Urinary bladder (tissue), 3 donors: ENCODE measurements at regions not wholly inside any gene's neighbourhood (a gene's known extent, or its start where the extent isn't known, plus 50 kb on each side); places are given as distances from the start of the nearest gene placed in this dataset.

ENCODE experiments used
- DNase-seq: peaks from one replicate; pipeline ENCODE4 v3.0.0-alpha.2; 2015; ENCODE audit errors: extremely low spot score
- H3K27ac ChIP-seq: one replicate; pipeline ENCODE4 v1.5.1; 2013; ENCODE audit warnings: low read depth, mild to moderate bottlenecking, moderate library complexity
- H3K36me3 ChIP-seq: one replicate; pipeline ENCODE4 v1.6.1; 2013; ENCODE audit warnings: mild to moderate bottlenecking, moderate library complexity; ENCODE audit not compliant: insufficient read depth
- H3K4me1 ChIP-seq: one replicate; pipeline ENCODE4 v1.6.1; 2013; ENCODE audit warnings: mild to moderate bottlenecking, moderate library complexity; ENCODE audit not compliant: insufficient read depth
- H3K4me3 ChIP-seq: one replicate; pipeline ENCODE4 v1.5.1; 2013; ENCODE audit warnings: low read depth, low read length
- WGBS: extraction: QIAGEN DNeasy Blood & Tissue Kit; methylation state at CpG from one replicate; pipeline ENCODE4 v1.1.7; 2013; 5-methylcytosine and 5-hydroxymethylcytosine counted together
- donor health status: healthy with polysubstance abuse.
- donor health status: healthy.

- Histone ChIP-seq H3K27ac (no peak overlapping the region), H3K4me1 (no peaks in the 10 kb centered on the region), H3K4me3 (no peak overlapping the region), H3K36me3 (no peaks in the 10 kb centered on the region)
- 27% methylated on average over 5 of the region's 5 CpGs for WGBS
- DNase-seq, result no peak
Observed at GRCh38 chr1:181391301-181391900, 91.9 kb upstream of the CACNA1E start.

GRCh38 chr1:181392133-181392532 is 91.2 kb upstream of the CACNA1E start:
- Histone ChIP-seq H3K27ac (no peak overlapping the region), H3K36me3 (no peaks in the 10 kb centered on the region), H3K4me1 (no peaks in the 10 kb centered on the region), H3K4me3 (no peak overlapping the region)
- DNase-seq, result no peak
- 91% methylated on average over 1 of the region's 1 CpG for WGBS

GRCh38 chr1:181392613-181393220 is 90.6 kb upstream of the CACNA1E start:
- Histone ChIP-seq H3K4me3 (no peak overlapping the region), H3K36me3 (no peaks in the 10 kb centered on the region), H3K27ac (no peak overlapping the region), H3K4me1 (no peaks in the 10 kb centered on the region)
- WGBS, result 66% methylated on average over 1 of the region's 1 CpG
- no peak for DNase-seq

- WGBS, result 90% methylated on average over 2 of the region's 2 CpGs
- Histone ChIP-seq H3K4me1 (no peaks in the 10 kb centered on the region), H3K36me3 (no peaks in the 10 kb centered on the region), H3K27ac (no peak overlapping the region), H3K4me3 (no peak overlapping the region)
- DNase-seq, result no peak
Observed at GRCh38 chr1:181394766-181395165, 88.6 kb upstream of the CACNA1E start.

GRCh38 chr1:181396171-181396670 is 87.1 kb upstream of the CACNA1E start:
- H3K27ac ChIP-seq, result no peak overlapping the region
- 81% methylated on average over 5 of the region's 5 CpGs for WGBS
- H3K36me3 ChIP-seq, result no peaks in the 10 kb centered on the region
- no peak for DNase-seq
- H3K4me1 ChIP-seq, result no peaks in the 10 kb centered on the region
- H3K4me3 ChIP-seq, result no peak overlapping the region

- DNase-seq, result no peak
- WGBS, result 97% methylated on average over 1 of the region's 1 CpG
- Histone ChIP-seq H3K36me3 (no peaks in the 10 kb centered on the region), H3K27ac (no peak overlapping the region), H3K4me3 (no peak overlapping the region), H3K4me1 (no peaks in the 10 kb centered on the region)
Observed at GRCh38 chr1:181396811-181397210, 86.5 kb upstream of the CACNA1E start.

- 39% methylated on average over 3 of the region's 3 CpGs for WGBS
- DNase-seq, result no peak
- Histone ChIP-seq H3K4me1 (no peaks in the 10 kb centered on the region), H3K27ac (no peak overlapping the region), H3K36me3 (no peaks in the 10 kb centered on the region), H3K4me3 (no peak overlapping the region)
Observed at GRCh38 chr1:181397845-181398244, 85.5 kb upstream of the CACNA1E start.

GRCh38 chr1:181398544-181398943 is 84.8 kb upstream of the CACNA1E start:
- no peaks in the 10 kb centered on the region for H3K36me3 ChIP-seq
- WGBS, result 81% methylated on average over 4 of the region's 4 CpGs

GRCh38 chr1:181405584-181405983 is 77.7 kb upstream of the CACNA1E start:
- Histone ChIP-seq H3K4me3 (no peak overlapping the region), H3K27ac (no peak overlapping the region), H3K36me3 (no peaks in the 10 kb centered on the region), H3K4me1 (no peaks in the 10 kb centered on the region)
- no peak for DNase-seq
- 58% methylated on average over 2 of the region's 2 CpGs for WGBS

More at GRCh38 chr1:181398544-181398943, 84.8 kb upstream of the CACNA1E start:
- DNase-seq, result no peak
- Histone ChIP-seq H3K4me3 (no peak overlapping the region), H3K27ac (no peak overlapping the region), H3K4me1 (no peaks in the 10 kb centered on the region)

GRCh38 chr1:181406989-181407388 is 76.3 kb upstream of the CACNA1E start:
- no peaks in the 10 kb centered on the region for H3K36me3 ChIP-seq
- 80% methylated on average over 2 of the region's 2 CpGs for WGBS
- no peak overlapping the region for H3K4me3 ChIP-seq
- DNase-seq, result no peak
- H3K27ac ChIP-seq, result no peak overlapping the region
- H3K4me1 ChIP-seq, result no peaks in the 10 kb centered on the region

GRCh38 chr1:181409981-181410380 is 73.3 kb upstream of the CACNA1E start:
- Histone ChIP-seq H3K4me3 (no peak overlapping the region), H3K4me1 (no peaks in the 10 kb centered on the region), H3K27ac (no peak overlapping the region), H3K36me3 (no peaks in the 10 kb centered on the region)
- WGBS, result 68% methylated on average over 7 of the region's 7 CpGs
- no peak for DNase-seq

GRCh38 chr1:181412746-181413145 is 70.6 kb upstream of the CACNA1E start:
- Histone ChIP-seq H3K4me1 (no peaks in the 10 kb centered on the region), H3K4me3 (no peak overlapping the region), H3K27ac (no peak overlapping the region), H3K36me3 (no peaks in the 10 kb centered on the region)
- no peak for DNase-seq
- WGBS, result 94% methylated on average over 9 of the region's 9 CpGs

- H3K27ac ChIP-seq, result no peak overlapping the region
- no peaks in the 10 kb centered on the region for H3K4me1 ChIP-seq
- 93% methylated on average over 56 of the region's 56 CpGs for WGBS
- no peaks in the 10 kb centered on the region for H3K36me3 ChIP-seq
- H3K4me3 ChIP-seq, result no peak overlapping the region
- no peak for DNase-seq
Observed at GRCh38 chr1:181413195-181413815, 70.0 kb upstream of the CACNA1E start.

GRCh38 chr1:181413836-181414235 is 69.5 kb upstream of the CACNA1E start:
- H3K27ac ChIP-seq, result no peak overlapping the region
- 62% methylated on average over 2 of the region's 2 CpGs for WGBS
- H3K4me3 ChIP-seq, result no peak overlapping the region
- DNase-seq, result no peak
- H3K36me3 ChIP-seq, result no peaks in the 10 kb centered on the region
- no peaks in the 10 kb centered on the region for H3K4me1 ChIP-seq
